Activated CD4-positive, alpha-beta memory T cell treated with anti-CD3 and anti-CD28 coated beads, Interleukin-2, amount 10 ng/mL, durations not matched to agents 7 days and 5 days (primary cell): ENCODE measurements at regions not wholly inside any gene's neighbourhood (a gene's known extent, or its start where the extent isn't known, plus 50 kb on each side); places are given as distances from the start of the nearest gene placed in this dataset.

Experiments
- CTCF ChIA-PET: fragments of 350-600 bp; sonication (Branson Sonifier 250); formaldehyde crosslinking; loops from one replicate; lab custom pipeline; 2021; ENCODE audit warnings: antibody characterized with exemption, inconsistent platforms; lab: Charles Lee
- POLR2A ChIA-PET: fragments of 350-600 bp; sonication (Branson Sonifier 250); formaldehyde crosslinking; loops from one replicate; lab custom pipeline; 2021; ENCODE audit warnings: antibody characterized with exemption; lab: Charles Lee
- DNase-seq: peaks from one replicate; pipeline ENCODE4 v3.0.0-alpha.2; 2020
- H3K27ac Mint-ChIP-seq: one replicate; pipeline ENCODE4 v1.8.0; 2021; ENCODE audit warnings: mild to moderate bottlenecking, mixed read lengths
- H3K27me3 Mint-ChIP-seq: one replicate; pipeline ENCODE4 v1.8.0; 2021; ENCODE audit warnings: mixed read lengths
- H3K36me3 Mint-ChIP-seq: one replicate; pipeline ENCODE4 v1.8.0; 2021; ENCODE audit warnings: low read depth, mixed read lengths
- H3K4me1 Mint-ChIP-seq: one replicate; pipeline ENCODE4 v1.8.0; 2021; ENCODE audit warnings: mixed read lengths
- H3K4me3 Mint-ChIP-seq: one replicate; pipeline ENCODE4 v1.8.0; 2021; ENCODE audit warnings: mild to moderate bottlenecking, mixed read lengths
- H3K9me3 Mint-ChIP-seq: one replicate; pipeline ENCODE4 v1.8.0; 2021; ENCODE audit warnings: mixed read lengths

DNA sequence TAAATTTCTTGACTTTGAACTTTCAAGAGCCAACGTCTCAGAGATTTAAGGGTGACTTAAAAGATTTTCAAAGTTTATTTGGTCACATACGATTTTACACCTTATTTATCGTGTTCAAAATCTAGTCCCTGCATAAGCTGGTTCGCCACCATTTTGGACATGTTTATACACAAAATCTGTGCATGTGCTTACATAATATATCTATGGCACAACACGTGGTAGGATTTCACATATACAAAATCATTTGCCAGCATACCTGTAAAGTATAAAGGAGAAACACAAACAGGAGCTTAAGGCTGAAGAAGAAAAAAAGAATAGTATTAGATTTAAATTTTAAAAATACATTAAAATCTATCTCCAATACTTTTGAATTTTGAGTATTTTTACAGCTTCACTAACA, 190.0 kb upstream of the KYNU start:
- no peak overlapping the region for H3K4me3 Mint-ChIP-seq
- no peaks in the 10 kb centered on the region for H3K27me3 Mint-ChIP-seq
- CTCF ChIA-PET = no interaction called here
- DNase-seq = no peak
- H3K4me1 Mint-ChIP-seq = no peaks in the 10 kb centered on the region
- no peak overlapping the region for H3K27ac Mint-ChIP-seq
- H3K36me3 Mint-ChIP-seq = no peaks in the 10 kb centered on the region
- POLR2A ChIA-PET = no interaction called here
- no peaks in the 10 kb centered on the region for H3K9me3 Mint-ChIP-seq

DNA sequence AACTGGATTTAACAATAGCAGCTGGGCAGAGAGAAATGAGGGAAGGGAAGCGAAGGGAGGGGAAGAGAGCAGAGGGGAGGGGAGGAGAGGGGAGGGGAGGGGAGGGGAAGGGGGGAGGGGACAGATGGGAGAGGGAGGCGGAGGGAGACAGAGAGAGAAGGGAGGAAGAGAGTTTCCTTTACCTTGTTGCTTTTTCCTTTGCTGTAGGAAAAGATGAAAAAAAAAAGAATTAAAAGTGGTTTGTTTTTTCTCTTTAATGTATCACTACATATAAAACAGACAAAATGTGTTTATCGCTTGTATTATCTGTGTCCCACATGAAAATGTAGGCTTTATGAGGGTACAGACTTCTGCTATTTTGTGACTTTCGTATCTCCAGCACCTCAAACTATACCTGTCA, 190.4 kb upstream of the KYNU start:
- Mint-ChIP-seq H3K4me3 (no peak overlapping the region), H3K4me1 (no peaks in the 10 kb centered on the region)
- CTCF ChIA-PET = no interaction called here

DNA sequence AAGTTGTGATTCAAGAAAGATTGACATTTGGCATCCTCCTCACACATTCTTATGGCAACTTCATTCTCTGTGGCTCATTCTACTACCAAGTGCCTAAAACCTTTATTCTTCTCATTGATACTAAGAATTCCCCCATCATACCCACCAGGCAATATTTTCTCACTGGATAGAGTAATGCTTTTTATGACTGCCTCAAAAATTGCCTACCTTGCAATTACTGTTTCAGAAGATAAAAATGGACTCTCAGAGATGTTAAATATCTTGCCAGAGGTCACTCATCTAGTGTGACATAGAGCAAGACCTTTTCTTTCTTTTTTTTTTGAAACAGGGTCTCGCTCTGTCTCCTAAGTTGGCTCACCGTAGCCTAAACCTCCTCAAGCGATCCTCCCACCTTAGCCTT, 192.8 kb upstream of the KYNU start:
- no peaks in the 10 kb centered on the region for H3K36me3 Mint-ChIP-seq
- no peaks in the 10 kb centered on the region for H3K4me1 Mint-ChIP-seq
- POLR2A ChIA-PET = no interaction called here
- CTCF ChIA-PET = no interaction called here
- no peak overlapping the region for H3K27ac Mint-ChIP-seq
- H3K4me3 Mint-ChIP-seq = no peak overlapping the region
- no peak for DNase-seq
- H3K9me3 Mint-ChIP-seq = no peaks in the 10 kb centered on the region
- H3K27me3 Mint-ChIP-seq = no peaks in the 10 kb centered on the region

More for the DNA sequence above, 190.4 kb upstream of the KYNU start:
- DNase-seq = no peak
- no peak overlapping the region for H3K27ac Mint-ChIP-seq
- POLR2A ChIA-PET = no interaction called here
- H3K27me3 Mint-ChIP-seq = no peaks in the 10 kb centered on the region
- H3K9me3 Mint-ChIP-seq = no peaks in the 10 kb centered on the region
- no peaks in the 10 kb centered on the region for H3K36me3 Mint-ChIP-seq

DNA sequence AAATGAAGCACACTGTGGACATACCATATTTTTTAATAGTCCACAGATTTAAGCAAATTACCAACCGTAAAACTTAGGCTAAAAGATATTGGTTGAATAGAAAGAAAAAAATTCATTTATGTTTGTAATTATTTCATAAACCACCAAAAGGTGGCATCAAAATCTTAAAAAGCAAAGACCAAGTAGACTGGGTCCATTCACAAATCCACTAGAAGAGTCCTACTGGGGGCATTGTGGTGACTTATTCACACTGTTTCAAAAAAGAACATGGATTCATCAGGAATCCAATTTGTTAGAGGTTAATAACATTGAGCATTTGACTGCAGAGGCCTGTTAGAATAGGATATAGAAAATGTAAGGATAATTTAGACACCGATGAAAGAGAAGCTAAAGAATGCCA, 194.9 kb upstream of the KYNU start:
- Mint-ChIP-seq H3K36me3 (no peaks in the 10 kb centered on the region), H3K27me3 (no peaks in the 10 kb centered on the region), H3K9me3 (peaks cover 2% of the 10 kb centered on the region), H3K4me1 (no peaks in the 10 kb centered on the region), H3K4me3 (no peak overlapping the region), H3K27ac (no peak overlapping the region)
- no peak for DNase-seq
- CTCF ChIA-PET = no interaction called here
- POLR2A ChIA-PET = no interaction called here

DNA sequence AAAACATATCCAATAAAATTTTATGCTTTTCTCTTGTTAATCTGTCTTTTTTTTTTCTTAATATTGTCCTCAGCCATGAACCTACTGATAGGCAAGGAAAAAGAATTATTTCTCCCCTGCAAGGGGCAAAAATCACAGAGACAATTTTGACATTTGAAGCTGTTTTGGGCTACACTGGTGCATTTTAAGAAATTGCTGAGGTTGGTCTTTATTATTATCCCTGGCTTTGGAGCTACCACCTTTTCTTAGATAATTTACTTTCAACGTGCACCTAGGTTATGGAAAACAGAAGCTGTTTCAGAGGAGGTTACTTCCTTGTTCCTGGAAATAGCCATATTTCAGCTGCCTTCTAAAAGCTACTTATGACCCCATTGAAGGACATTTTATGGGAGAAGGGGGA, 195.5 kb upstream of the KYNU start:
- peaks cover 2% of the 10 kb centered on the region for H3K9me3 Mint-ChIP-seq
- H3K36me3 Mint-ChIP-seq = no peaks in the 10 kb centered on the region
- CTCF ChIA-PET = no interaction called here
- no peak overlapping the region for H3K27ac Mint-ChIP-seq
- POLR2A ChIA-PET = no interaction called here
- no peaks in the 10 kb centered on the region for H3K4me1 Mint-ChIP-seq
- no peak overlapping the region for H3K4me3 Mint-ChIP-seq
- DNase-seq = no peak
- no peaks in the 10 kb centered on the region for H3K27me3 Mint-ChIP-seq

DNA sequence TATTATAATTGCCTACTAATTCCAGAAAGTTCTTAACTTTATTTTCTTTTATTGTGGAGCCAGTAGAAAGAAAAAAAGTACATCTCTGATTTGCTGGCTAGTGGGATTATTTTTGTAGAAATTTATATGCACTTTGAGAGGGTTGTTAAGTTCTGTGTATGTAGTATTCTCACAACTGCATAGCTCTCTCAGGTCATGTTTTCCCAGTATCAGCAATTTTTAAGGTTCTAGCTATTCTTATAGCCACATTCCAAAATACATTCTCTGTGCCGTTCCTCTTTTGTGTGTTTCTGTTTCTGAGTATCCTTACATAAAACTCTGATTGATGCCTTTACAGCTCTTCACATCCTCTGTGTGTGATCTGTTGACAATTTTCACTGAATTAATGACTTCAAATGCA, 199.3 kb upstream of the KYNU start:
- no peaks in the 10 kb centered on the region for H3K36me3 Mint-ChIP-seq
- H3K4me1 Mint-ChIP-seq = no peaks in the 10 kb centered on the region
- peaks cover 2% of the 10 kb centered on the region for H3K9me3 Mint-ChIP-seq
- POLR2A ChIA-PET = no interaction called here
- CTCF ChIA-PET = no interaction called here
- no peak overlapping the region for H3K27ac Mint-ChIP-seq
- no peak for DNase-seq
- H3K4me3 Mint-ChIP-seq = no peak overlapping the region
- H3K27me3 Mint-ChIP-seq = no peaks in the 10 kb centered on the region

DNA sequence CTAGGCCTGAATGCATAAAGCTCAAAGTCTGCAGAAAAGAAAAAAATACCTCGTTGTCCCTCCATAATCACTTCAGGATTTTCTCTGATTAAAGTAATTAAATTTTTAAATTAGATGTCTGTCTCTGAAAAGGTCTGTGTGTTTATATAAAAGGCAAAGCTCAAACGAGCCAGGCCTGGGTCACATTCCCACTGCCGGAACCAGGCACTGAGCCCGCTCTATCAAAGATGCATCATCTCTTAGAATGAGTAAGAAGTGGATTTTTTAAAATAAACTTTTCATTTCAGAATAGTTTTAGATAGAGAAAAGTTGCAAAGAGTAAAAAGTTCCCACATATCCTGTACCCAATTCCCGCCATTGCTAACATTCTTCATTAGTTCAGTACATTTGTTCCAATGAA, 202.1 kb upstream of the KYNU start:
- POLR2A ChIA-PET = no interaction called here
- no peaks in the 10 kb centered on the region for H3K36me3 Mint-ChIP-seq

DNA sequence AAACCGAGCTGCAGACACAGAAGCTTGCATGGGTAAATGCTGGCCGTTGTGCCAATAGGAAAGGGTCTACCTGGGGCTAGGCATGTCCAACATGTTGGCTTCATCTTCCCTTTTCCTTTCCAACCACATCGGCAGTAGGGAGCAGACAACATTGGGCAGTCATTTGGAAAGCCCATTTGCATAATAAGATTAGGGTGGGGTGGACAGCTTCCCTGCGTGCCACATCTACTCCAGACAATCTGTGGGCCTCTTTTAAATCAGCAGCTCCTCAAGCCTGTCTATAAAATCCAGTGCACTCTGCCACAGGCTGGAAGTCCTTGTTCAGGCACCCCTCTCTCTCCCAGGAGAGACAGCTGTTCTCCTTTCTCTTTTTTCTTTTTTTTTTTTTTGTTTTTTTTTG, 203.6 kb upstream of the KYNU start:
- Mint-ChIP-seq H3K4me3 (no peak overlapping the region), H3K4me1 (no peaks in the 10 kb centered on the region), H3K27ac (no peak overlapping the region), H3K36me3 (no peaks in the 10 kb centered on the region), H3K27me3 (no peaks in the 10 kb centered on the region), H3K9me3 (peaks cover 2% of the 10 kb centered on the region)
- ChIA-PET POLR2A (no interaction called here), CTCF (no interaction called here)
- no peak for DNase-seq

More for the DNA sequence above, 202.1 kb upstream of the KYNU start:
- CTCF ChIA-PET = no interaction called here
- Mint-ChIP-seq H3K27ac (no peak overlapping the region), H3K4me3 (no peak overlapping the region), H3K4me1 (no peaks in the 10 kb centered on the region), H3K9me3 (peaks cover 2% of the 10 kb centered on the region), H3K27me3 (no peaks in the 10 kb centered on the region)
- no peak for DNase-seq

DNA sequence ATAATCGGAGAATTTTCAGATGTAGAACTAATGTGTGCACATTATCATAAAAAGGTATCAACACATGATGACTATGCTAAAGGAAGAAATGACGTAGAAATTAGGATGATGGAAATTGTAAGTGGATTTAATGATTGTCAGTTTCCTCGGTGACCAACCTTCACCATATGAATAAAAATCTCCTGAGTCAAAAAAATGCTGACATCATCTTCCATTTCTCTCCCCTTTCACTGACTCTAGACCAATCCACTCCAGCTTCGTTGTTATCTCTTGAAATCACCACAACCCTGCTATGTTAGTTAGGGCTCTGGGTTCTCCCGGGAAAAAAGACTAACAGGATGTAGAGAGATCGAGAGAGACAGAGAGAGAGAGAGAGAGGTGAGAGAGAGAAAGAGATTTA, 204.8 kb upstream of the KYNU start:
- ChIA-PET CTCF (no interaction called here), POLR2A (no interaction called here)
- Mint-ChIP-seq H3K4me1 (no peaks in the 10 kb centered on the region), H3K27me3 (no peaks in the 10 kb centered on the region), H3K27ac (no peak overlapping the region), H3K9me3 (no peaks in the 10 kb centered on the region), H3K4me3 (no peak overlapping the region), H3K36me3 (no peaks in the 10 kb centered on the region)
- no peak for DNase-seq

DNA sequence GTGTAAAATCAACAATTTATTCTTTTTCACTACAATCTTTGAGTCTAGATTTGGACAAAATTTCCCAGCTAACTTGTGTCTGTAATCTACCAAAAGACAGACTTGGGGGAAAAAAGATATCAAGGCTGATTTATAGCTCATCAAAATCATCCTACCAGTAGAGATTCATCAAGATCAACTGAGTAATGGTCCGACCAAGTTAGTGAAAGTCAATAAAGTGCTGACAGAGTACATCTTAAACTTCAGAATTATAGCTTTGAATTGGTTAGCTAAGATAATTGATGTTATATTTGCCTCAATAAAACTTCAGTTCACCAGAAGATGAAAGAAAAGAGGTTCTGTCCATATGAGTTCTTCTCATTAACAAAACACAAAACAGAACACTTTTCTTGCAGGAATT, 207.1 kb upstream of the KYNU start:
- Mint-ChIP-seq H3K36me3 (no peaks in the 10 kb centered on the region), H3K9me3 (no peaks in the 10 kb centered on the region), H3K27ac (no peak overlapping the region), H3K4me1 (no peaks in the 10 kb centered on the region), H3K27me3 (no peaks in the 10 kb centered on the region), H3K4me3 (no peak overlapping the region)
- CTCF ChIA-PET = no interaction called here
- DNase-seq = no peak
- POLR2A ChIA-PET = no interaction called here

DNA sequence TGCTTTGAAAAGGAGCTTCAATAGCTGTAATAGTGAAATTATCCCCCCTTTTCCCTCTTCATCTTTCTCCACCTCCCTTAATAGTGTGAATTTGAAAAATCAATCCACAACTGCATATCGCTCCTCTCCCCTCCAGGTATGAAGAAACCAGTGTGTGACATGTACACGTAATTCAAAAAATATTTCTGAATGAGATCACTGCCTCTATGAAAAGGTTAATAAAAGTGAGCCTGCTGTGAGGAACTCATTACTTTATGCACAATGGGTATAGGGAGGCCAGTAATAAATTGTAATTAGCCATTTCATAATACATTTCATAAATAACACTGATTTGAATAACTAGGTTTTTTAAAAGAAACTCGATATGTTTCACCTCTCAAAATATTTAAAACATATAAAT, 209.0 kb upstream of the KYNU start:
- ChIA-PET POLR2A (no interaction called here), CTCF (no interaction called here)
- H3K27me3 Mint-ChIP-seq = no peaks in the 10 kb centered on the region
- H3K4me3 Mint-ChIP-seq = no peak overlapping the region
- no peaks in the 10 kb centered on the region for H3K4me1 Mint-ChIP-seq
- DNase-seq = no peak
- H3K36me3 Mint-ChIP-seq = no peaks in the 10 kb centered on the region
- no peaks in the 10 kb centered on the region for H3K9me3 Mint-ChIP-seq
- H3K27ac Mint-ChIP-seq = no peak overlapping the region

DNA sequence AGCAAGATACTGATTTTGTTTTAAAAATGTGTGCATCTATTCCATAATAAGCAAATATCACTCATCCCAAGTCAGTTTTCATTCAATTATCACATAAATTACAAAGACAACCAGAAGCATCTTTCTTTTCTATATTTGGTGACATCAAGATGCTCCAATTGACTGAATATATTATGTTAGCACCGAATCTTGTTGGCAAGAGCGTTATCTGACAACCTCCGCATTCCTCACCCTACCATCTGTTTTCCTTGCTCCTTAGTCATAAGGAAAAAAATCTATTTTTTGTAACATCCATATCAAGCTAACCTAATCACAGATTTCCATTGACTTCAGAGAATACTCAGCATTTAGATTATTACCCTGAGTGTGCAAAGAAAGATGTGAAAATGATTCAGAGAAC, 212.2 kb upstream of the KYNU start:
- CTCF ChIA-PET = no interaction called here
- H3K36me3 Mint-ChIP-seq = no peaks in the 10 kb centered on the region
- no peaks in the 10 kb centered on the region for H3K9me3 Mint-ChIP-seq
- DNase-seq = no peak
- POLR2A ChIA-PET = no interaction called here
- H3K27me3 Mint-ChIP-seq = no peaks in the 10 kb centered on the region
- H3K4me3 Mint-ChIP-seq = no peak overlapping the region
- no peak overlapping the region for H3K27ac Mint-ChIP-seq
- H3K4me1 Mint-ChIP-seq = no peaks in the 10 kb centered on the region

DNA sequence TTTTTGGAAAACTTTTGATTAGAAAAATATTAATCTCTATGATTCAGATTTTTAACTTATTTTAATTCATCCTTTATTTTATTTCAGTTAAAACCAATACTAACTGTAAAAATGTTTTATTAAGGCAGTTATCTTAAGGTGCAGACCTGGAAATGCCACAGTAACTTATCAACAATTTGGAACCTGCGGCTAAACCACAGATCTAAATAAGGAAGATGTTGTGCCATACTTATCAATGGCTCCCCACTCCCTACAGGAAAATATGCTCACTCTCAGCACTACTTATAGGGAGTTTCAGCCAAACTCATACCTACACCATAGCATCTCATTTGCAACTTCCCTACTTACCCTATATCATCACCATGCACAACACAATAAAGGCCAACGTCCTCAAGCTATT, 226.9 kb upstream of the KYNU start:
- Mint-ChIP-seq H3K9me3 (peaks cover 4% of the 10 kb centered on the region), H3K27ac (no peak overlapping the region), H3K4me1 (no peaks in the 10 kb centered on the region), H3K27me3 (no peaks in the 10 kb centered on the region), H3K36me3 (no peaks in the 10 kb centered on the region), H3K4me3 (no peak overlapping the region)
- ChIA-PET CTCF (no interaction called here), POLR2A (no interaction called here)
- no peak for DNase-seq

DNA sequence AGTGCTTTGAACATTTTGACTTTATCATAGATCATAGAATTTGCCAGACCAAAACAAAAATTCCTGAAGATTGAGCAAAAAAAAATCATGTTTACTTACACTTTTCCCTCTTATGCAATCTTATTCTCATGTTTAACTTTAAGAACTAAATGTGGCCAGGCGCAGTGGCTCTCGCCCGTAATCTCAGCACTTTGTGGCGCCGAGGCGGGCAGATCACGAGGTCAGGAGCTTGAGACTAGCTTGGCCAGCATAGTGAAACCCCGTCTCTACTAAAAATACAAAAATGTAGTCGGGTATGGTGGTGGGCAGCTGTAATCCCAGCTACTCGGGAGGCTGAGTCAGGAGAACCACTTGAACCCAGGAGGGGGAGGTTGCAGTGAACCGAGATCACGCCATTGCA, 227.9 kb upstream of the KYNU start:
- Mint-ChIP-seq H3K9me3 (peaks cover 2% of the 10 kb centered on the region), H3K27ac (no peak overlapping the region), H3K4me1 (no peaks in the 10 kb centered on the region), H3K4me3 (no peak overlapping the region), H3K27me3 (no peaks in the 10 kb centered on the region), H3K36me3 (no peaks in the 10 kb centered on the region)
- no peak for DNase-seq
- POLR2A ChIA-PET = no interaction called here
- CTCF ChIA-PET = no interaction called here

DNA sequence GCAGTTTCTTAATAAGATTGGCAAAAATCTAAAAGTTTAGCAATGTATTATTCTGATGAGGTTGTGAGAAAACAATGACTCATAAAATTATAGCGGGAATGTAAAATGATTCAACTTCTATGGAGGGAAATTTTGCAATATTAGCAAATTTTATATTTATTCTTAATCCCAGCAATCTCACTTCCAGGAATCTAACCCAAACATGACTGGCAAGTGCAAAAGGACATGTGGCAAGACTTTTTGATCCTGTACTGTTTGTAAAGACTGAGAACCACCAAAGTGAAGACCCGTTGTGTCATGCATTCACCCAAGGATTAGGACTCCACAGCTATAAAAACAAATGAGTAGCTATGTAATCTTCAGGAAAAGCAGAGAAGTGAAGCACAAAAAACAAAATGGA, 234.8 kb upstream of the KYNU start:
- CTCF ChIA-PET = no interaction called here
- H3K4me3 Mint-ChIP-seq = no peak overlapping the region
- POLR2A ChIA-PET = no interaction called here

More for the DNA sequence above, 234.8 kb upstream of the KYNU start:
- Mint-ChIP-seq H3K27me3 (no peaks in the 10 kb centered on the region), H3K36me3 (no peaks in the 10 kb centered on the region), H3K27ac (no peak overlapping the region), H3K4me1 (no peaks in the 10 kb centered on the region), H3K9me3 (no peaks in the 10 kb centered on the region)
- DNase-seq = no peak
